NB4 (cell line): ENCODE measurements at regions not wholly inside any gene's neighbourhood (a gene's known extent, or its start where the extent isn't known, plus 50 kb on each side); places are given as distances from the start of the nearest gene placed in this dataset.

Experiments
- CTCF ChIP-seq: IDR thresholded peaks from one replicate; pipeline ENCODE4 v1.5.1; 2012; ENCODE audit warnings: low read depth, low read length
- POLR2A ChIP-seq: IDR thresholded peaks from 2 replicates; pipeline ENCODE4 v1.6.1; 2011; ENCODE audit warnings: mild to moderate bottlenecking; ENCODE audit not compliant: insufficient read length; ENCODE audit errors: extremely low read depth
- TF ChIP-seq, protein P1 (sequence below): IDR thresholded peaks from 2 replicates; pipeline ENCODE4 v1.6.1; 2011; ENCODE audit warnings: low read depth, low read length

DNA sequence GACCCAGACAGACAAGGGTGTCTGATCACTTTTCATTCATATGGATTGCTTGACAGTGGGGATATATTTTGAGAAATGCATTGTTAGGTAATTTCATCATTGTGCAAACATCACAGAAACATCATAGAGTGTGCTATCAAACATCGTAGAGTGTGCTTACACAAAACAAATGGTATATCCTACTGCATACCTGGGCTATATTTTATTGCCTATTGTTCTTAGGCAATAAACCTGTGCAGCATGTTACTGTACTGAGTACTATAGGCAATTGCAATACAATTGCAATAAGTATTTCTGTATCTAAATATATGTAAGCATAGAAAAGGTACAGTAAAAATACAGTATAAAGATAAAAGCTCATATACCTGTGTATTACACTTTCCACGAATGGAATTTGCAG, 319.1 kb downstream of the KIF20B start:
- TF ChIP-seq CTCF (no peak), POLR2A (no peak)
- TF ChIP-seq, protein P1, sequence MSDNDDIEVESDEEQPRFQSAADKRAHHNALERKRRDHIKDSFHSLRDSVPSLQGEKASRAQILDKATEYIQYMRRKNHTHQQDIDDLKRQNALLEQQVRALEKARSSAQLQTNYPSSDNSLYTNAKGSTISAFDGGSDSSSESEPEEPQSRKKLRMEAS, result no peak
